Breast epithelium (tissue), 3 donors: ENCODE measurements at regions not wholly inside any gene's neighbourhood (a gene's known extent, or its start where the extent isn't known, plus 50 kb on each side); places are given as distances from the start of the nearest gene placed in this dataset.

Experiments used
- POLR2A ChIP-seq: fragments of 450-650 bp; IDR thresholded peaks from one replicate; pipeline ENCODE4 v1.6.1; 2016; ENCODE audit warnings: antibody characterized with exemption, mild to moderate bottlenecking, moderate library complexity
- POLR2AphosphoS5 ChIP-seq, 3 donors: sonication (generic); formaldehyde crosslinking; IDR thresholded peaks; one replicate each; pipeline ENCODE4 v1.6.1; 2017; ENCODE audit warnings: antibody characterized with exemption in 3 of 3
- TF ChIP-seq, protein P1 (sequence below), 3 donors: fragments of 450-650 bp; IDR thresholded peaks; one replicate each; pipeline ENCODE4 v1.5.1; 2016 to 2017; ENCODE audit warnings: antibody characterized with exemption in 3 of 3, mild to moderate bottlenecking in 3 of 3, moderate library complexity in 3 of 3

DNA sequence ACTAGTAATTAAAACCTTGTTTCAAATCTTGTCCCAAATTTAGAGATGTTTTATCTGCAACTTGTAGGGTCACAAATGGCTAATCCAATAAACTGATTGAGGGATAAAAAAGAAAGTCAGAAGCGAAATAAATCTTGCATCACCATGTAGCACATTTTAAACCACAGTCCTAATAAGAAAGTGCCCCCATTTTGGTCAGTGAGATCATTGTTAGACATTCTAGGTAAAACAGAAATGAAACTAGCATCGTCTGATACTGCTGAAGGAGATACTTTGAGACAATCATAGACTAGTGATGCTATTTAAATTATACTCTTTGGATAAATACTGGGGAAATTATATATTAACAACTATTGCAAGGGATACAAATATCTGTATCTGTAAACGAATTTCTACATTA is 247.9 kb downstream of the AMY1C start:
- TF ChIP-seq, protein P1, sequence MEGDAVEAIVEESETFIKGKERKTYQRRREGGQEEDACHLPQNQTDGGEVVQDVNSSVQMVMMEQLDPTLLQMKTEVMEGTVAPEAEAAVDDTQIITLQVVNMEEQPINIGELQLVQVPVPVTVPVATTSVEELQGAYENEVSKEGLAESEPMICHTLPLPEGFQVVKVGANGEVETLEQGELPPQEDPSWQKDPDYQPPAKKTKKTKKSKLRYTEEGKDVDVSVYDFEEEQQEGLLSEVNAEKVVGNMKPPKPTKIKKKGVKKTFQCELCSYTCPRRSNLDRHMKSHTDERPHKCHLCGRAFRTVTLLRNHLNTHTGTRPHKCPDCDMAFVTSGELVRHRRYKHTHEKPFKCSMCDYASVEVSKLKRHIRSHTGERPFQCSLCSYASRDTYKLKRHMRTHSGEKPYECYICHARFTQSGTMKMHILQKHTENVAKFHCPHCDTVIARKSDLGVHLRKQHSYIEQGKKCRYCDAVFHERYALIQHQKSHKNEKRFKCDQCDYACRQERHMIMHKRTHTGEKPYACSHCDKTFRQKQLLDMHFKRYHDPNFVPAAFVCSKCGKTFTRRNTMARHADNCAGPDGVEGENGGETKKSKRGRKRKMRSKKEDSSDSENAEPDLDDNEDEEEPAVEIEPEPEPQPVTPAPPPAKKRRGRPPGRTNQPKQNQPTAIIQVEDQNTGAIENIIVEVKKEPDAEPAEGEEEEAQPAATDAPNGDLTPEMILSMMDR (IDR thresholded peaks at IDR 0.05), result no peak
- TF ChIP-seq POLR2AphosphoS5 (IDR thresholded peaks at IDR 0.05) (no peak), POLR2A (no peak)
